ENCODE measurements at regions not wholly inside any gene's neighbourhood (a gene's known extent, or its start where the extent isn't known, plus 50 kb on each side); places are given as distances from the start of the nearest gene placed in this dataset.
"Not testable (repeated sequence)": the region's sequence is repeated elsewhere in the genome, so short reads cannot be mapped to it uniquely, and the experiment has no call there.

GRCh38 chr5:12647613-12648012 lies 743.4 kb upstream of the CTNND2 start:
- ATAC-seq (no peak), DNase-seq (ENCODE audit: low spot score in 2 of 2) (no peak)
- H3K36me3 Mint-ChIP-seq, result no peaks in the 10 kb centered on the region
- peaks cover 3 to 4% of the 10 kb centered on the region in 2 donors for H3K9me3 Mint-ChIP-seq
- H3K27ac Mint-ChIP-seq, result no peak overlapping the region

- Mint-ChIP-seq H3K27ac (no peak overlapping the region), H3K36me3 (no peaks in the 10 kb centered on the region), H3K9me3 (peaks cover 4 to 8% of the 10 kb centered on the region in 2 donors)
- DNase-seq (ENCODE audit: low spot score in 2 of 2) (no peak), ATAC-seq (no peak)
Measured at GRCh38 chr5:12645582-12645981, 741.3 kb upstream of the CTNND2 start.

GRCh38 chr5:12636209-12636608 lies 732.0 kb upstream of the CTNND2 start:
- H3K27ac Mint-ChIP-seq, result no peak overlapping the region
- DNase-seq (ENCODE audit: low spot score in 2 of 2) (no peak), ATAC-seq (no peak)
- peaks cover 23 to 35% of the 10 kb centered on the region in 2 donors for H3K9me3 Mint-ChIP-seq
- peaks cover 0 to 4% of the 10 kb centered on the region in 2 donors for H3K36me3 Mint-ChIP-seq

DNA sequence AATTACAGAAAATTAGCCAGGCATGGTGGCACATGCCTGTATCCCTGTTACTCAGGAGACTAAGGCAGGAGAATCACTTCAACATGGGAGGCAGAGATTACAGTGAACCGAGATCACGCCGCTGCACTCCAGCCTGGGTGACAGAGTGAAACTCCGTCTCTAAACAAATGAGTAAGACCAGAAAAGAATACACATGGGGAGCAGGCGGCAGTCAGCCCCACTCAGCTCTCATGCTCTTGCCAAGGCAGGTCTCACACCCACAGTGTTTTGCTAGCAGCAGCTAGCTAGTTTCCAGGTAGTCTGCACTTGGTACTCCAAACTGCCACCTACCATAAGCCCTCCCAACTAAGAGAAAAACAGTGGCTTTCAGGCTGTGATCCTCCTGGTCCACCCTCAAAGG lies 722.3 kb upstream of the CTNND2 start:
- Mint-ChIP-seq H3K36me3 (no peaks in the 10 kb centered on the region), H3K27ac (no peak overlapping the region), H3K9me3 (peaks cover 4 to 20% of the 10 kb centered on the region in 2 donors)
- ATAC-seq (no peak), DNase-seq (ENCODE audit: low spot score in 2 of 2) (no peak)

GRCh38 chr5:12625667-12626263 lies 721.5 kb upstream of the CTNND2 start:
- no peak for DNase-seq (ENCODE audit: low spot score in 2 of 2)
- no peak overlapping the region for H3K27ac Mint-ChIP-seq
- no peaks in the 10 kb centered on the region for H3K36me3 Mint-ChIP-seq
- no peak for ATAC-seq
- peaks cover 6 to 20% of the 10 kb centered on the region in 2 donors for H3K9me3 Mint-ChIP-seq

DNA sequence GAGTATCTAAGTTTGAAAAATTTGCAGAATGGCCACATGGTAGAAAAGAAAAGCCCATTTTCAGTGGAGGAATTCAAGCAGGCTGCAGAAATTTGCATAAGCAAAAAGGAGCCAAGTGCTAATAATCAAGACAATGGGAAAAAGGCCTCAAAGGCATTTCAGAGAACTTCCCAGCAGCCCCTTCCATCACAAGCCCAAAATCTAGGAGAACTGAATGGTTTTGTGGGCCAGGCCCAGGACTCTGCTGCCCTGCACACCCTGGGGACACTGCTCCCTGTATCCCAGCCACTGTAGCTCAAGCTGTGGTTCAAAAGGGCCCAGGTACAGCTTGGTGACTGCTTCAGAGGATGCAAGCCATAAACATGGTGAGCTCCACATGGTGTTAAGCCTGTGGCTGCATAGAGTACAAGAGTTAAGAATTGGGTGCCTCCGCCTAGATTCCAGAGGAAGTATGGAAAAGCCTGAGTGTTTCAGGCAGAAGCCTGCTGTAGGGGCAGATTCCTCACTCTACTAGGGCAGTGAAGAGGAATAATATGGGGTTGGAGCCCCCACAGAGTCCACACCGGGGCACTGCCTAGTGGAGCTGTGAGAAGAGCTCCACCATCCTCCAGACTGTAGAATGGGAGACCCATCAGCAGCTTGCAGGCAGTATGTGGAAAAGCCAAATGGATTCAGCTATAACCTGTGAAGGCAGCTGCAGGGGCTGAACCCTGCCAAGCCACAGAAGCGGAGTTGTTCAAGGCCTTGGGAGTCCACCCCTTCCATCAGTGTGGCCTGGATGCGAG lies 720.7 kb upstream of the CTNND2 start:
- Mint-ChIP-seq H3K9me3 (peaks cover 10 to 22% of the 10 kb centered on the region in 2 donors), H3K36me3 (no peaks in the 10 kb centered on the region)

GRCh38 chr5:12623408-12623807 lies 719.2 kb upstream of the CTNND2 start:
- H3K9me3 Mint-ChIP-seq, result peaks cover 13 to 27% of the 10 kb centered on the region in 2 donors
- H3K27ac Mint-ChIP-seq, result no peak overlapping the region
- no peaks in the 10 kb centered on the region for H3K36me3 Mint-ChIP-seq
- no peak for ATAC-seq
- DNase-seq (ENCODE audit: low spot score in 2 of 2), result no peak

More for the DNA sequence above, 720.7 kb upstream of the CTNND2 start:
- ATAC-seq (no peak), DNase-seq (ENCODE audit: low spot score in 2 of 2) (no peak)
- no peak overlapping the region for H3K27ac Mint-ChIP-seq

DNA sequence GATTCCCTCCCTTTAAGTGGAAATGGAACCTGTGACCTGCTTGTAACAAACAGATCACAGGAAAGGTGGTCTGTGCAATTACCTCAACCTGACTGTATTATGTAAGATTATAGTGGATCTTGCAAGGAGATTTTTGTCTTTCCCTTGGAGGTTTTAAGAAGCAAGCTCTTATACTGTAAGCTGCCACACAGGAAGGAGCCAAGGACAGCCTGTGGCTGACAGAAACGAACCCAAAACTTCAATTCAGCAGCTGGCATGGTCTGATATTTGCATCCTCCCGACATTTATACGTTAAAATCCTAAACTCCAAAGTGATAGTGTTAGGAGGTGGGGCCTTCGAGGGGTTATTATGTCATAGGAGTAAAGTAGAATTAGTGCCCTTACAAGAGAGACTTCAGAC lies 711.8 kb upstream of the CTNND2 start:
- Mint-ChIP-seq H3K9me3 (peaks cover 29 to 49% of the 10 kb centered on the region in 2 donors), H3K27ac (no peak overlapping the region), H3K36me3 (peaks cover 5 to 13% of the 10 kb centered on the region in 2 donors)
- ATAC-seq, result no peak
- DNase-seq (ENCODE audit: low spot score in 2 of 2), result no peak

- Mint-ChIP-seq H3K36me3 (peaks cover 5 to 13% of the 10 kb centered on the region in 2 donors), H3K9me3 (peaks cover 35 to 48% of the 10 kb centered on the region in 2 donors), H3K27ac (no peak overlapping the region)
- ATAC-seq (no peak), DNase-seq (ENCODE audit: low spot score in 2 of 2) (no peak)
Measured at GRCh38 chr5:12615141-12615820, 711.0 kb upstream of the CTNND2 start.

DNA sequence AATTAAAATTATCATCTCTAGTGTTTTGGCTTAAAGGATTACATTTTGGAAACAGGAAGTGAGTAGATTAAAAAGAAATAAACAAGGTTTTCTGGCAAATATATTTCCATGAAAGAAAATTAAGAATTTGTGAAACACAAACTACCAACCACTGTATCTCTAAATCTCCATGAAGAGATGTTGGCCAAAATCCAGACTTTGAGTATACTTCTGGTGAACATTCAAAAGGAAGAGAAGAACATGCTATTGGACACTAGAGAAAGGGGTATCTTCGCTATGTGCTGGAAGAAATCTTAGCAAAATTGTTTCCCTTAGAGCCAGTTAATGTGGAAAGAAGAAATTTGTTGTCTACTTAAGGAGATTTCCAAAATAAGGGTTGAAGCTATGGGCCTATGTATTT lies 710.4 kb upstream of the CTNND2 start:
- ATAC-seq (no peak), DNase-seq (ENCODE audit: low spot score in 2 of 2) (no peak)
- peaks cover 5 to 13% of the 10 kb centered on the region in 2 donors for H3K36me3 Mint-ChIP-seq
- peaks cover 30 to 46% of the 10 kb centered on the region in 2 donors for H3K9me3 Mint-ChIP-seq
- H3K27ac Mint-ChIP-seq, result no peak overlapping the region

GRCh38 chr5:12611132-12611531 lies 706.9 kb upstream of the CTNND2 start:
- no peak overlapping the region for H3K27ac Mint-ChIP-seq
- H3K9me3 Mint-ChIP-seq, result peaks cover 37 to 43% of the 10 kb centered on the region in 2 donors
- peaks cover 5 to 13% of the 10 kb centered on the region in 2 donors for H3K36me3 Mint-ChIP-seq
- ATAC-seq (no peak), DNase-seq (ENCODE audit: low spot score in 2 of 2) (no peak)

GRCh38 chr5:12607817-12608216 lies 703.6 kb upstream of the CTNND2 start:
- ATAC-seq; H3K27ac Mint-ChIP-seq; DNase-seq (ENCODE audit: low spot score in 2 of 2): not testable (repeated sequence)
- Mint-ChIP-seq H3K9me3 (peaks cover 26 to 38% of the 10 kb centered on the region in 2 donors), H3K36me3 (peaks cover 4 to 12% of the 10 kb centered on the region in 2 donors)

DNA sequence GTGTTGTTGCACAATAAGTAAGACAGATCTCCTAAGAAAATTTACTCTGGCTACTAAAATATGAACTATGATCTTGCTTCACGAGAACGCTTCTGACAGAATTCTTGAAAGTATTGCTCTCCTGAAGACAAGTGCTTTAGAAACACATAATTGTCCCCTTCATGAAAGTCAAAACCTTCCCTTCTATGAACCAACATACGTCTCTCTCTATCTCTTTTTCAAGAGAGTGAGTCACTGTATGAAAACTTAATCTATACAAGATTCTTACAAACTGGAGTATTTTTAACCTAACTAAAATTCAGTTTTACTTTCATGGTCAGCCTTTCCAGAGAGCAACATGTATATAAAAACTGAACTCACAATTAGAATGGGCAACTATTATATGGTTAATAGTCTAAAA lies 688.0 kb upstream of the CTNND2 start:
- ATAC-seq, result no peak
- Mint-ChIP-seq H3K27ac (no peak overlapping the region), H3K36me3 (no peaks in the 10 kb centered on the region), H3K9me3 (peaks cover 8 to 12% of the 10 kb centered on the region in 2 donors)
- DNase-seq (ENCODE audit: low spot score in 2 of 2), result no peak

- no peak overlapping the region for H3K27ac Mint-ChIP-seq
- H3K9me3 Mint-ChIP-seq, result peaks cover 7 to 13% of the 10 kb centered on the region in 2 donors
- H3K36me3 Mint-ChIP-seq, result no peaks in the 10 kb centered on the region
- DNase-seq (ENCODE audit: low spot score in 2 of 2) (no peak), ATAC-seq (no peak)
Measured at GRCh38 chr5:12586406-12586805, 682.2 kb upstream of the CTNND2 start.

DNA sequence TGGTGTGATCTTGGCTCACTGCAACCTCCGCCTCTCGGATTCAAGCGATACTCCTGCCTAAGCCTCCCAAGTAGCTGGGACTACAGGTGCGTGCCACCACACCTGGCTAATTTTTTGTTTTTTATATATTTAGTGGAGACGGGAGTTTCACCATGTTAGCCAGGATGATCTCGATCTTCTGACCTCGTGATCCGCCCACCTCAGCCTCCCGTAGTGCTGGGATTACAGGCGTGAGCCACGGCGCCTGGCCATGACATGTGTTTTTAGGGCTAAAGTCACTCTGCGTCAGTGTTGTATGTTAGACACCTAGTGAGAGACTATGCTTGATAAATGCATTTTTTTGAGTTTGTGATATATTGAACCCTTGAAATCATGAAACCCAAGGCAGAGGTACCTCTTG lies 674.6 kb upstream of the CTNND2 start:
- not testable (repeated sequence) for H3K9me3 Mint-ChIP-seq; ATAC-seq; H3K36me3 Mint-ChIP-seq; H3K27ac Mint-ChIP-seq; DNase-seq (ENCODE audit: low spot score in 2 of 2)

GRCh38 chr5:12576953-12577352 lies 672.7 kb upstream of the CTNND2 start:
- not testable (repeated sequence) for H3K36me3 Mint-ChIP-seq; ATAC-seq; H3K9me3 Mint-ChIP-seq; H3K27ac Mint-ChIP-seq; DNase-seq (ENCODE audit: low spot score in 2 of 2)
